Keratinocyte (primary cell): ENCODE measurements at regions not wholly inside any gene's neighbourhood (a gene's known extent, or its start where the extent isn't known, plus 50 kb on each side); places are given as distances from the start of the nearest gene placed in this dataset.

ENCODE experiments used
- DNase-seq: peaks from one replicate; pipeline ENCODE4 v3.0.0-alpha.2; 2011; ENCODE audit warnings: low read depth, missing footprints, low spot score
- FAIRE-seq: peaks from 2 replicates; lab custom pipeline; 2011; peaks lifted over from hg19 to GRCh38; lab: Jason Lieb, UNC
- H2AFZ ChIP-seq: 2 replicates; pipeline ENCODE4 v1.6.0; 2012; ENCODE audit warnings: low read length, control low read depth, inconsistent platforms; ENCODE audit not compliant: control insufficient read depth
- H3K27ac ChIP-seq: 2 replicates; pipeline ENCODE4 v1.5.1; 2011; ENCODE audit warnings: low read length; ENCODE audit not compliant: control insufficient read depth, insufficient read depth
- H3K27me3 ChIP-seq: 3 replicates; pipeline ENCODE4 v1.6.0; 2011; ENCODE audit warnings: low read length; ENCODE audit not compliant: control insufficient read depth, insufficient read depth; ENCODE audit errors: extremely low read depth
- H3K36me3 ChIP-seq, 2 experiments: 2 replicates in 1 of 2; 3 replicates in 1 of 2; pipeline ENCODE4 v1.5.1; 2011; ENCODE audit warnings: low read length in 2 of 2, mild to moderate bottlenecking in 1 of 2; ENCODE audit not compliant: control insufficient read depth in 2 of 2, insufficient read depth in 2 of 2; ENCODE audit errors: extremely low read depth in 1 of 2
- H3K4me1 ChIP-seq: 3 replicates; pipeline ENCODE4 v1.5.1; 2011; ENCODE audit warnings: low read length; ENCODE audit not compliant: control insufficient read depth, insufficient read depth; ENCODE audit errors: extremely low read depth
- H3K4me2 ChIP-seq: 3 replicates; pipeline ENCODE4 v1.6.0; 2011; ENCODE audit warnings: low read depth, low read length; ENCODE audit not compliant: control insufficient read depth, insufficient read depth; ENCODE audit errors: extremely low read depth
- H3K4me3 ChIP-seq, 3 experiments: fragments of 200-600 bp in 1 of 3; sonication (generic) in 1 of 3; 2 replicates in 2 of 3; 3 replicates in 1 of 3; pipeline ENCODE4 v1.5.1; 2011 to 2016; ENCODE audit warnings: low read length in 3 of 3, mild to moderate bottlenecking in 3 of 3, control low read depth in 2 of 3, inconsistent platforms in 1 of 3, low read depth in 1 of 3, mixed read lengths in 1 of 3, mixed run types in 1 of 3, moderate library complexity in 1 of 3; ENCODE audit not compliant: control insufficient read depth in 2 of 3, insufficient read depth in 2 of 3; ENCODE audit errors: extremely low read depth in 1 of 3
- H3K79me2 ChIP-seq: 2 replicates; pipeline ENCODE4 v1.6.0; 2012; ENCODE audit warnings: low read length; ENCODE audit not compliant: control insufficient read depth, insufficient read depth
- H3K9ac ChIP-seq: 3 replicates; pipeline ENCODE4 v1.6.0; 2011; ENCODE audit warnings: low read length; ENCODE audit not compliant: control insufficient read depth, insufficient read depth; ENCODE audit errors: extremely low read depth
- H3K9me1 ChIP-seq: 3 replicates; pipeline ENCODE4 v1.6.0; 2011; ENCODE audit warnings: low read length; ENCODE audit not compliant: control insufficient read depth, insufficient read depth; ENCODE audit errors: extremely low read depth
- H3K9me3 ChIP-seq: 2 replicates; pipeline ENCODE4 v1.5.1; 2012; ENCODE audit warnings: low read depth, low read length; ENCODE audit not compliant: control insufficient read depth
- H4K20me1 ChIP-seq: 3 replicates; pipeline ENCODE4 v1.6.0; 2011; ENCODE audit warnings: low read length; ENCODE audit not compliant: control insufficient read depth, insufficient read depth; ENCODE audit errors: extremely low read depth
- CTCF ChIP-seq, 3 experiments: IDR thresholded peaks in 1 of 3; conservative IDR thresholded peaks in 1 of 3; optimal IDR thresholded peaks in 1 of 3; 2 replicates in 2 of 3; 3 replicates in 1 of 3; pipeline versions ENCODE3 to v1.5.1; 2011; ENCODE audit warnings: low read length in 3 of 3, mild to moderate bottlenecking in 3 of 3, moderate library complexity in 2 of 3, control low read depth in 1 of 3, inconsistent platforms in 1 of 3; ENCODE audit not compliant: insufficient read depth in 2 of 3; ENCODE audit errors: extremely low read depth in 1 of 3
- EZH2 ChIP-seq: IDR thresholded peaks from one replicate; pipeline ENCODE4 v1.6.1; 2012; ENCODE audit warnings: inconsistent platforms, mild to moderate bottlenecking, low read length, moderate library complexity
- dilution Hi-C: fragments of 300-500 bp; cut with MboI; formaldehyde crosslinking; loops from one replicate; pipeline ENCODE4 v1.7.0; 2020; ENCODE audit warnings: low sequenced_read_pairs; ENCODE audit not compliant: extremely low pct_ligation_motif_present

GRCh38 chr10:91742229-91742628, 56.0 kb upstream of the TNKS2 start:
- no peak overlapping the region for H3K27ac ChIP-seq
- no peaks in the 10 kb centered on the region for H4K20me1 ChIP-seq
- H3K9ac ChIP-seq: no peak overlapping the region
- no peak overlapping the region for H3K4me2 ChIP-seq
- H3K79me2 ChIP-seq: no peaks in the 10 kb centered on the region
- H3K4me3 ChIP-seq: no peak overlapping the region
- no peaks in the 10 kb centered on the region for H3K9me3 ChIP-seq
- H3K4me1 ChIP-seq: peaks cover 5% of the 10 kb centered on the region
- DNase-seq (no peak), FAIRE-seq (no peak)
- dilution Hi-C loops: no loop called here
- H2AFZ ChIP-seq: no peak overlapping the region
- no peaks in the 10 kb centered on the region for H3K36me3 ChIP-seq
- H3K27me3 ChIP-seq: peaks cover 9% of the 10 kb centered on the region
- H3K9me1 ChIP-seq: no peaks in the 10 kb centered on the region
- TF ChIP-seq EZH2: no peak
- no peak for TF ChIP-seq CTCF (optimal IDR thresholded peaks at IDR 0.05 in 1 of 3, IDR thresholded peaks at IDR 0.05 in 1 of 3, conservative IDR thresholded peaks at IDR 0.05 in 1 of 3; ENCODE audit: extremely low read depth in 1 of 3, insufficient read depth in 2 of 3, low read length in 3 of 3)

- Histone ChIP-seq H3K4me2 (no peak overlapping the region), H4K20me1 (no peaks in the 10 kb centered on the region), H2AFZ (no peak overlapping the region), H3K9ac (no peak overlapping the region), H3K4me1 (peaks cover 5% of the 10 kb centered on the region), H3K9me1 (no peaks in the 10 kb centered on the region), H3K27me3 (peaks cover 14% of the 10 kb centered on the region), H3K27ac (no peak overlapping the region), H3K79me2 (no peaks in the 10 kb centered on the region), H3K4me3 (no peak overlapping the region), H3K9me3 (no peaks in the 10 kb centered on the region), H3K36me3 (no peaks in the 10 kb centered on the region)
- no peak for FAIRE-seq
- no peak for DNase-seq
- dilution Hi-C loops: no loop called here
- TF ChIP-seq EZH2 (no peak), CTCF (optimal IDR thresholded peaks at IDR 0.05 in 1 of 3, IDR thresholded peaks at IDR 0.05 in 1 of 3, conservative IDR thresholded peaks at IDR 0.05 in 1 of 3; ENCODE audit: extremely low read depth in 1 of 3, insufficient read depth in 2 of 3, low read length in 3 of 3) (no peak)
Observed at GRCh38 chr10:91741356-91741755, 56.9 kb upstream of the TNKS2 start.
